Endothelial cell of umbilical vein (primary cell): ENCODE measurements at regions not wholly inside any gene's neighbourhood (a gene's known extent, or its start where the extent isn't known, plus 50 kb on each side); places are given as distances from the start of the nearest gene placed in this dataset.

Experiments used
- BruUV-seq: library from RNA; stranded (reverse); fragments of 400-500 nt; replicated peaks from 2 replicates; lab custom pipeline; 2021; lab: Mats Ljungman, UMichigan
- CTCF ChIA-PET: fragments of 300-600, 350-600 bp; sonication (Branson Sonifier 250); formaldehyde crosslinking; loops from one replicate; lab custom pipeline; 2021; ENCODE audit warnings: antibody characterized with exemption, inconsistent platforms; lab: Charles Lee
- POLR2A ChIA-PET: fragments of 300-600, 350-600 bp; sonication (Branson Sonifier 250); formaldehyde crosslinking; loops from one replicate; lab custom pipeline; 2021; ENCODE audit warnings: antibody characterized with exemption, inconsistent platforms; lab: Charles Lee
- DNase-seq: peaks from one replicate; pipeline ENCODE4 v3.0.0-alpha.2; 2011; ENCODE audit warnings: low read depth, low spot score
- FAIRE-seq: peaks from 2 replicates; lab custom pipeline; 2011; peaks lifted over from hg19 to GRCh38; lab: Jason Lieb, UNC
- H2AFZ ChIP-seq: 2 replicates; pipeline ENCODE4 v1.6.0; 2012; ENCODE audit warnings: low read depth, low read length, control low read depth, inconsistent platforms
- H3K27ac ChIP-seq: 2 replicates; pipeline ENCODE4 v1.5.1; 2011; ENCODE audit warnings: low read depth, mild to moderate bottlenecking, control low read depth, low read length, moderate library complexity; ENCODE audit not compliant: insufficient read depth
- H3K27me3 ChIP-seq, 2 experiments: 2 replicates each; pipeline versions ENCODE4 v1.6.0 to v1.6.1; 2011; ENCODE audit warnings: low read length in 2 of 2, mixed read lengths in 1 of 2; ENCODE audit not compliant: control insufficient read depth in 2 of 2, insufficient read depth in 2 of 2
- H3K36me3 ChIP-seq, 2 experiments: 2 replicates in 1 of 2; 3 replicates in 1 of 2; pipeline ENCODE4 v1.5.1; 2011; ENCODE audit warnings: low read length in 2 of 2, mild to moderate bottlenecking in 1 of 2, moderate library complexity in 1 of 2; ENCODE audit not compliant: control insufficient read depth in 2 of 2, insufficient read depth in 2 of 2; ENCODE audit errors: extremely low read depth in 1 of 2
- H3K4me1 ChIP-seq: 3 replicates; pipeline ENCODE4 v1.5.1; 2011; ENCODE audit warnings: mild to moderate bottlenecking, low read length; ENCODE audit not compliant: control insufficient read depth, insufficient read depth; ENCODE audit errors: extremely low read depth
- H3K4me2 ChIP-seq: 2 replicates; pipeline ENCODE4 v1.6.1; 2011; ENCODE audit warnings: low read length, control low read depth, mixed read lengths; ENCODE audit not compliant: insufficient read depth
- H3K4me3 ChIP-seq, 3 experiments: fragments of 200-600 bp in 1 of 3; sonication (generic), shearing (Covaris generic) in 1 of 3; replicated peaks in 1 of 3; 2 replicates each; pipeline ENCODE4 v1.5.1; 2011 to 2016; ENCODE audit warnings: control low read depth in 3 of 3, low read length in 3 of 3, mild to moderate bottlenecking in 2 of 3, inconsistent platforms in 1 of 3, low read depth in 1 of 3, moderate library complexity in 1 of 3; ENCODE audit not compliant: insufficient read depth in 1 of 3
- H3K79me2 ChIP-seq: 2 replicates; pipeline ENCODE4 v1.6.0; 2012; ENCODE audit warnings: low read length, inconsistent platforms; ENCODE audit not compliant: control insufficient read depth, insufficient read depth
- H3K9ac ChIP-seq: replicated peaks from 2 replicates; pipeline ENCODE3; 2011; ENCODE audit warnings: low read length, control low read depth; ENCODE audit not compliant: insufficient read depth; ENCODE audit errors: extremely low read depth
- H3K9me1 ChIP-seq: replicated peaks from 3 replicates; pipeline ENCODE4 v1.6.0; 2011; ENCODE audit warnings: mild to moderate bottlenecking, low read length; ENCODE audit not compliant: control insufficient read depth, insufficient read depth; ENCODE audit errors: extremely low read depth
- H3K9me3 ChIP-seq: replicated peaks from 2 replicates; pipeline ENCODE4 v1.5.1; 2012; ENCODE audit warnings: low read length, inconsistent platforms; ENCODE audit not compliant: control insufficient read depth, insufficient read depth
- H4K20me1 ChIP-seq: replicated peaks from 2 replicates; pipeline ENCODE3; 2011; ENCODE audit warnings: mild to moderate bottlenecking, low read length; ENCODE audit not compliant: control insufficient read depth, insufficient read depth; ENCODE audit errors: extremely low read depth
- EZH2 ChIP-seq: IDR thresholded peaks from 2 replicates; pipeline ENCODE4 v1.6.1; 2012; ENCODE audit warnings: borderline replicate concordance, low read depth, mild to moderate bottlenecking, moderate library complexity, low read length, inconsistent platforms; ENCODE audit not compliant: severe bottlenecking
- FOS ChIP-seq: IDR thresholded peaks from 2 replicates; pipeline ENCODE4 v1.6.1; 2011; ENCODE audit warnings: mild to moderate bottlenecking, low read length, moderate library complexity, borderline replicate concordance; ENCODE audit not compliant: insufficient read depth
- GATA2 ChIP-seq: IDR thresholded peaks from 2 replicates; pipeline ENCODE4 v1.7.0; 2011; ENCODE audit warnings: low read depth, mild to moderate bottlenecking, moderate library complexity, mixed read lengths, low read length; ENCODE audit not compliant: insufficient read length, insufficient read depth
- JUN ChIP-seq: IDR thresholded peaks from 2 replicates; pipeline ENCODE4 v1.6.1; 2011; ENCODE audit warnings: borderline replicate concordance, low read depth; ENCODE audit not compliant: insufficient read length, insufficient read depth
- MYC ChIP-seq: IDR thresholded peaks from one replicate; pipeline ENCODE4 v1.6.1; 2011; ENCODE audit warnings: mild to moderate bottlenecking, low read depth, low read length
- POLR2A ChIP-seq: IDR thresholded peaks from 2 replicates; pipeline ENCODE4 v1.6.1; 2012; ENCODE audit warnings: low read depth, mild to moderate bottlenecking, control low read depth, low read length
- POLR2AphosphoS5 ChIP-seq: IDR thresholded peaks from 2 replicates; pipeline ENCODE4 v1.6.1; 2012; ENCODE audit warnings: low read depth, mild to moderate bottlenecking, control low read depth, low read length, moderate library complexity; ENCODE audit not compliant: insufficient read depth
- dilution Hi-C: fragments of 300-500 bp; cut with MboI; formaldehyde crosslinking; loops from one replicate; pipeline ENCODE4 v1.15.0; 2019; ENCODE audit warnings: low sequenced_read_pairs; ENCODE audit not compliant: extremely low pct_ligation_motif_present
- intact Hi-C: fragments of 100-400 bp; cut with micrococcal nuclease; formaldehyde crosslinking; loops from one replicate; pipeline ENCODE4 v1.10.0; 2022
- TF ChIP-seq, protein P1 (sequence below): IDR thresholded peaks from 2 replicates; pipeline ENCODE4 v1.6.1; 2011; ENCODE audit not compliant: insufficient read depth, insufficient read length
- TF ChIP-seq, protein P2 (sequence below), 2 donors: IDR thresholded peaks; 1 replicate in 1 of 2; 2 replicates in 1 of 2; pipeline ENCODE4 v1.5.1; 2011; ENCODE audit warnings: low read length in 2 of 2, mild to moderate bottlenecking in 2 of 2, moderate library complexity in 2 of 2, control low read depth in 1 of 2, inconsistent platforms in 1 of 2, low read depth in 1 of 2; ENCODE audit not compliant: insufficient read depth in 1 of 2; ENCODE audit errors: extremely low read depth in 1 of 2

DNA sequence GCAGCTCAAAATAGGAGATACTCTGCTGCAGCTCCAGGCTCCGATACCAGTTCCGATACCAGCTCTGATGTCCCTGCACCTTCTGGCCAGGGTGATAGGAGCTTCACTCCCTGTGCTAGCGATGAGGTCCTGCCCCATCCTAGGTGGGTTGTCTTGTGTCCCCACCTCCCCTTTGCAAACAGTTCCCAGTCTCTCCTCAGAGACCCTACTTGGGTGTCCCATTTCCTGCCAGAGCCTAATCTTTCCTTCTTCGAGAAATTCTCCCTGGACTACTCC, 62.7 kb upstream of the NANOS1 start:
- no peak for FAIRE-seq
- H3K9me3 ChIP-seq = no peaks in the 10 kb centered on the region
- no peak overlapping the region for H3K4me3 ChIP-seq
- no peak for TF ChIP-seq FOS
- TF ChIP-seq EZH2 = no peak
- no peak for TF ChIP-seq JUN
- TF ChIP-seq GATA2 = no peak
- no peak for TF ChIP-seq POLR2AphosphoS5
- no peak for TF ChIP-seq POLR2A
- no peak for TF ChIP-seq MYC
- TF ChIP-seq, protein P1, sequence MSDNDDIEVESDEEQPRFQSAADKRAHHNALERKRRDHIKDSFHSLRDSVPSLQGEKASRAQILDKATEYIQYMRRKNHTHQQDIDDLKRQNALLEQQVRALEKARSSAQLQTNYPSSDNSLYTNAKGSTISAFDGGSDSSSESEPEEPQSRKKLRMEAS = no peak
- TF ChIP-seq, protein P2, sequence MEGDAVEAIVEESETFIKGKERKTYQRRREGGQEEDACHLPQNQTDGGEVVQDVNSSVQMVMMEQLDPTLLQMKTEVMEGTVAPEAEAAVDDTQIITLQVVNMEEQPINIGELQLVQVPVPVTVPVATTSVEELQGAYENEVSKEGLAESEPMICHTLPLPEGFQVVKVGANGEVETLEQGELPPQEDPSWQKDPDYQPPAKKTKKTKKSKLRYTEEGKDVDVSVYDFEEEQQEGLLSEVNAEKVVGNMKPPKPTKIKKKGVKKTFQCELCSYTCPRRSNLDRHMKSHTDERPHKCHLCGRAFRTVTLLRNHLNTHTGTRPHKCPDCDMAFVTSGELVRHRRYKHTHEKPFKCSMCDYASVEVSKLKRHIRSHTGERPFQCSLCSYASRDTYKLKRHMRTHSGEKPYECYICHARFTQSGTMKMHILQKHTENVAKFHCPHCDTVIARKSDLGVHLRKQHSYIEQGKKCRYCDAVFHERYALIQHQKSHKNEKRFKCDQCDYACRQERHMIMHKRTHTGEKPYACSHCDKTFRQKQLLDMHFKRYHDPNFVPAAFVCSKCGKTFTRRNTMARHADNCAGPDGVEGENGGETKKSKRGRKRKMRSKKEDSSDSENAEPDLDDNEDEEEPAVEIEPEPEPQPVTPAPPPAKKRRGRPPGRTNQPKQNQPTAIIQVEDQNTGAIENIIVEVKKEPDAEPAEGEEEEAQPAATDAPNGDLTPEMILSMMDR (IDR thresholded peaks at IDR 0.05; ENCODE audit: extremely low read depth in 1 of 2, insufficient read depth in 1 of 2, low read depth in 1 of 2, low read length in 2 of 2) = no peak
- no peak overlapping the region for H3K4me2 ChIP-seq
- no peak overlapping the region for H3K27ac ChIP-seq
- POLR2A ChIA-PET = no interaction called here
- no TSS peak for BruUV-seq
- no peak overlapping the region for H3K9ac ChIP-seq
- no peaks in the 10 kb centered on the region for H3K36me3 ChIP-seq
- no peaks in the 10 kb centered on the region for H3K4me1 ChIP-seq
- intact Hi-C loops (no loop called here), dilution Hi-C loops (no loop called here)
- no peak for DNase-seq
- no peaks in the 10 kb centered on the region for H3K79me2 ChIP-seq
- CTCF ChIA-PET = no interaction called here
- H2AFZ ChIP-seq = no peak overlapping the region
- H4K20me1 ChIP-seq = no peaks in the 10 kb centered on the region
- peaks cover 0 to 2% of the 10 kb centered on the region in 2 experiments for H3K27me3 ChIP-seq
- no peaks in the 10 kb centered on the region for H3K9me1 ChIP-seq
